Trophoblast cell (in vitro differentiated cells and primary cell): ENCODE measurements at regions not wholly inside any gene's neighbourhood (a gene's known extent, or its start where the extent isn't known, plus 50 kb on each side); places are given as distances from the start of the nearest gene placed in this dataset.
A peak's percentile ranks its signal among the peaks of the same experiment; 100 is the strongest.

Experiments
- DNase-seq, 2 donors: peaks; one replicate each; pipeline ENCODE4 v3.0.0-alpha.2; 2016
- H2AFZ ChIP-seq: 2 replicates; pipeline ENCODE4 v1.6.1; 2013; ENCODE audit warnings: low read length, moderate library complexity, mild to moderate bottlenecking; ENCODE audit not compliant: insufficient read depth, poor library complexity
- H2AK5ac ChIP-seq: 2 replicates; pipeline ENCODE4 v1.6.1; 2013; ENCODE audit warnings: mild to moderate bottlenecking, low read length
- H2BK120ac ChIP-seq: 2 replicates; pipeline ENCODE4 v1.6.1; 2013; ENCODE audit warnings: low read length, mild to moderate bottlenecking, moderate library complexity; ENCODE audit not compliant: insufficient read depth, poor library complexity
- H2BK12ac ChIP-seq: 2 replicates; pipeline ENCODE4 v1.6.1; 2013; ENCODE audit warnings: mild to moderate bottlenecking, low read length, moderate library complexity
- H2BK5ac ChIP-seq: 2 replicates; pipeline ENCODE4 v1.6.1; 2013; ENCODE audit warnings: low read length, low read depth, moderate library complexity, mild to moderate bottlenecking; ENCODE audit not compliant: poor library complexity
- H3K14ac ChIP-seq: 2 replicates; pipeline ENCODE4 v1.6.1; 2013; ENCODE audit warnings: mild to moderate bottlenecking, low read length
- H3K18ac ChIP-seq: 2 replicates; pipeline ENCODE4 v1.6.1; 2013; ENCODE audit warnings: mild to moderate bottlenecking, low read length
- H3K23ac ChIP-seq: 2 replicates; pipeline ENCODE4 v1.6.1; 2013; ENCODE audit warnings: low read length
- H3K27ac ChIP-seq: 2 replicates; pipeline ENCODE4 v1.5.1; 2013; ENCODE audit warnings: low read depth, mild to moderate bottlenecking, inconsistent platforms, low read length, moderate library complexity
- H3K27me3 ChIP-seq: 2 replicates; pipeline ENCODE4 v1.6.1; 2013; ENCODE audit warnings: inconsistent platforms, mild to moderate bottlenecking, low read length, moderate library complexity; ENCODE audit not compliant: insufficient read depth
- H3K36me3 ChIP-seq, 2 experiments: 1 replicate in 1 of 2; 2 replicates in 1 of 2; pipeline ENCODE4 v1.6.1; 2013; ENCODE audit warnings: low read length in 2 of 2, mild to moderate bottlenecking in 2 of 2, moderate library complexity in 1 of 2; ENCODE audit not compliant: insufficient read depth in 2 of 2, control insufficient read depth in 1 of 2
- H3K4ac ChIP-seq: 2 replicates; pipeline ENCODE4 v1.6.1; 2013; ENCODE audit warnings: low read depth, mild to moderate bottlenecking, low read length, moderate library complexity
- H3K4me1 ChIP-seq, 2 experiments: 1 replicate in 1 of 2; 2 replicates in 1 of 2; pipeline ENCODE4 v1.6.1; 2013; ENCODE audit warnings: low read length in 2 of 2, mild to moderate bottlenecking in 2 of 2, moderate library complexity in 1 of 2; ENCODE audit not compliant: insufficient read depth in 2 of 2, control insufficient read depth in 1 of 2
- H3K4me2 ChIP-seq: 2 replicates; pipeline ENCODE4 v1.6.1; 2013; ENCODE audit warnings: inconsistent platforms, mild to moderate bottlenecking, low read length, moderate library complexity
- H3K4me3 ChIP-seq: 2 replicates; pipeline ENCODE4 v1.5.1; 2013; ENCODE audit warnings: mild to moderate bottlenecking, low read depth, low read length, inconsistent platforms
- H3K79me1 ChIP-seq: one replicate; pipeline ENCODE4 v1.6.1; 2013; ENCODE audit warnings: low read length
- H3K79me2 ChIP-seq: 2 replicates; pipeline ENCODE4 v1.6.1; 2013; ENCODE audit warnings: low read length, mild to moderate bottlenecking; ENCODE audit not compliant: control insufficient read depth, insufficient read depth, poor library complexity
- H3K9ac ChIP-seq: 2 replicates; pipeline ENCODE4 v1.6.1; 2013; ENCODE audit warnings: mild to moderate bottlenecking, low read length
- H3K9me3 ChIP-seq: 2 replicates; pipeline ENCODE4 v1.6.1; 2013; ENCODE audit warnings: low read depth, mild to moderate bottlenecking, control low read depth, inconsistent platforms, low read length; ENCODE audit not compliant: insufficient read depth
- H4K12ac ChIP-seq: 2 replicates; pipeline ENCODE4 v1.6.1; 2013; ENCODE audit warnings: low read depth, mild to moderate bottlenecking, low read length, moderate library complexity
- H4K8ac ChIP-seq: 2 replicates; pipeline ENCODE4 v1.6.1; 2013; ENCODE audit warnings: low read depth, mild to moderate bottlenecking, low read length, moderate library complexity
- H4K91ac ChIP-seq: one replicate; pipeline ENCODE4 v1.6.1; 2013; ENCODE audit warnings: low read depth, mild to moderate bottlenecking, low read length, moderate library complexity
- WGBS: extraction: QIAGEN DNeasy Blood & Tissue Kit; methylation state at CpG from one replicate; pipeline ENCODE4 v1.1.7; 2013; ENCODE audit warnings: missing lambda C conversion rate; ENCODE audit not compliant: insufficient read length, insufficient coverage; ENCODE audit errors: extremely low coverage; 5-methylcytosine and 5-hydroxymethylcytosine counted together

- no peaks in the 10 kb centered on the region for H3K27me3 ChIP-seq
- no peak overlapping the region for H3K27ac ChIP-seq
- no peak overlapping the region for H3K4me3 ChIP-seq
- no peak overlapping the region for H3K18ac ChIP-seq
- H3K9me3 ChIP-seq: no peaks in the 10 kb centered on the region
- no peak overlapping the region for H2AK5ac ChIP-seq
- H3K4me1 ChIP-seq: no peaks in the 10 kb centered on the region
- no peak overlapping the region for H3K9ac ChIP-seq
- H3K23ac ChIP-seq: no peak overlapping the region
- no CpG with 5 or more reads among the region's 1 CpG for WGBS
- no peaks in the 10 kb centered on the region for H3K79me2 ChIP-seq
- H3K79me1 ChIP-seq: no peaks in the 10 kb centered on the region
- H4K8ac ChIP-seq: no peak overlapping the region
- H4K12ac ChIP-seq: no peak overlapping the region
- H4K91ac ChIP-seq: no peak overlapping the region
- no peak overlapping the region for H2BK120ac ChIP-seq
- no peak overlapping the region for H2BK5ac ChIP-seq
- H3K14ac ChIP-seq: no peak overlapping the region
- no peak overlapping the region for H2AFZ ChIP-seq
- H2BK12ac ChIP-seq: no peak overlapping the region
- no peaks in the 10 kb centered on the region for H3K36me3 ChIP-seq
- no peak for DNase-seq
- H3K4me2 ChIP-seq: no peak overlapping the region
- H3K4ac ChIP-seq: no peak overlapping the region
Measured at GRCh38 chr6:132045877-132046276, 94.7 kb upstream of the CCN2 start.

DNA sequence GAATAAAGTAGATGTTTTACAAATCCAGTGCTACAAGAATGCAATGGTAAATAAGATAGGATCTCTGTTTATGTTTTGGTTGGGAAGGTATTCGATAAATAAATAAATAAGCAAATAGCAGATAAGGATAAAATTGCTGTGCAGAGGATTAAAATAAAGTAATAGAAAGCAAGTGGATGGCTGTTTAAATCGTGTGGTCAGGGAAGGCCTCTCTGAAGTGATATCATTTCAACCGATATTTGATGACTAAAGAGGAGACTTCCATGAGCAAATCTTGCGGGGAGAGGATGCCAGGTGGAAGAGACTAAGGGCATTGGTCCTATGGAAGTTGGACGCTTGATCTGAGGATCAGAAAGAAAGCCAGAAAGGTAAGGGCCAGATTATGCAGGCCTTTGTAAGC lies 92.0 kb upstream of the CCN2 start:
- Histone ChIP-seq H3K23ac (no peak overlapping the region), H3K4me1 (no peaks in the 10 kb centered on the region), H2BK12ac (no peak overlapping the region), H3K79me1 (no peaks in the 10 kb centered on the region), H3K27ac (no peak overlapping the region), H3K27me3 (no peaks in the 10 kb centered on the region), H3K79me2 (no peaks in the 10 kb centered on the region), H3K4me3 (no peak overlapping the region), H2AK5ac (no peak overlapping the region), H4K8ac (no peak overlapping the region), H3K18ac (no peak overlapping the region), H2BK5ac (no peak overlapping the region), H4K12ac (no peak overlapping the region), H3K36me3 (no peaks in the 10 kb centered on the region), H3K4ac (no peak overlapping the region), H4K91ac (no peak overlapping the region), H3K4me2 (no peak overlapping the region), H3K9me3 (no peaks in the 10 kb centered on the region), H2BK120ac (no peak overlapping the region), H3K9ac (no peak overlapping the region), H3K14ac (no peak overlapping the region), H2AFZ (no peak overlapping the region)
- DNase-seq: no peak
- WGBS: no CpG with 5 or more reads among the region's 5 CpGs

- H3K4me1 ChIP-seq: no peaks in the 10 kb centered on the region
- H3K23ac ChIP-seq: no peak overlapping the region
- H2BK12ac ChIP-seq: no peak overlapping the region
- no peak overlapping the region for H3K9ac ChIP-seq
- H2BK5ac ChIP-seq: no peak overlapping the region
- no peak overlapping the region for H4K8ac ChIP-seq
- WGBS: no CpG with 5 or more reads among the region's 3 CpGs
- H3K36me3 ChIP-seq: no peaks in the 10 kb centered on the region
- peak; percentile 85 to 96 for DNase-seq
- no peak overlapping the region for H4K12ac ChIP-seq
- H3K4me2 ChIP-seq: no peak overlapping the region
- H2AK5ac ChIP-seq: no peak overlapping the region
- no peak overlapping the region for H2BK120ac ChIP-seq
- no peaks in the 10 kb centered on the region for H3K79me2 ChIP-seq
- H2AFZ ChIP-seq: no peak overlapping the region
- H3K27ac ChIP-seq: no peak overlapping the region
- no peaks in the 10 kb centered on the region for H3K9me3 ChIP-seq
- H3K79me1 ChIP-seq: no peaks in the 10 kb centered on the region
- H3K14ac ChIP-seq: no peak overlapping the region
- H3K18ac ChIP-seq: no peak overlapping the region
- no peak overlapping the region for H4K91ac ChIP-seq
- no peak overlapping the region for H3K4ac ChIP-seq
- H3K27me3 ChIP-seq: no peaks in the 10 kb centered on the region
- H3K4me3 ChIP-seq: no peak overlapping the region
Measured at GRCh38 chr6:132041706-132042105, 90.5 kb upstream of the CCN2 start.

DNA sequence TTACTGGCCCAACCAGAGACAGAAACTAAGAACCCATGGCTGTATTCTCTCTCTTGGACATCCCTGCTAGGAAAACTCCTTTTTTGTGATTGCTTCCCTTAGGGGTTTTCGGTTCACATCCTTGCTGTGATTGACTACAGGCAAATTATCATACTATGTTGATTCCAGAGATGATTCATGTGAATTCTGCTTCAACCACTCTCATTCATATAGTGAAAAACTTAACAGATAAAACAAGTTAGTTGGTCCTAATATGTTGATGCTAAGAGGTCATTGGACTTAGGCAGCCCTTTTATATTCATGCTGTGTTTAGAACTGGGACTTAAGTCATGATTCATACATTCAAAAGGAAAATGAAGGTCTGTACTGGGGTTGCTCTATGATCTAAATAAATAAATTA lies 76.9 kb upstream of the CCN2 start:
- H3K4me2 ChIP-seq: no peak overlapping the region
- no peaks in the 10 kb centered on the region for H3K79me2 ChIP-seq
- no CpG with 5 or more reads among the region's 1 CpG for WGBS
- no peak overlapping the region for H2AK5ac ChIP-seq
- H2BK5ac ChIP-seq: no peak overlapping the region
- H3K4me1 ChIP-seq: no peaks in the 10 kb centered on the region
- H3K4ac ChIP-seq: no peak overlapping the region
- H3K4me3 ChIP-seq: no peak overlapping the region
- H2BK120ac ChIP-seq: no peak overlapping the region
- no peak overlapping the region for H3K18ac ChIP-seq
- peaks cover 1% of the 10 kb centered on the region for H3K9me3 ChIP-seq
- no peak overlapping the region for H2AFZ ChIP-seq
- no peak overlapping the region for H3K27ac ChIP-seq
- H3K23ac ChIP-seq: no peak overlapping the region
- no peaks in the 10 kb centered on the region for H3K79me1 ChIP-seq
- H3K14ac ChIP-seq: no peak overlapping the region
- H3K9ac ChIP-seq: no peak overlapping the region
- no peak overlapping the region for H2BK12ac ChIP-seq
- H4K12ac ChIP-seq: no peak overlapping the region
- no peaks in the 10 kb centered on the region for H3K27me3 ChIP-seq
- H3K36me3 ChIP-seq: no peaks in the 10 kb centered on the region
- no peak overlapping the region for H4K91ac ChIP-seq
- DNase-seq: no peak
- H4K8ac ChIP-seq: no peak overlapping the region
